ENCODE measurements at regions not wholly inside any gene's neighbourhood (a gene's known extent, or its start where the extent isn't known, plus 50 kb on each side); places are given as distances from the start of the nearest gene placed in this dataset.

GRCh38 chr13:107034236-107034872 lies 466.4 kb upstream of the ARGLU1 start:
- no peak for DNase-seq (ENCODE audit: low read depth)
- H3K4me3 ChIP-seq (ENCODE audit: low read depth, low read length): no peak overlapping the region
- TF ChIP-seq MYC (IDR thresholded peaks at IDR 0.05; ENCODE audit: low read depth, low read length): no peak
- TF ChIP-seq, protein P1, sequence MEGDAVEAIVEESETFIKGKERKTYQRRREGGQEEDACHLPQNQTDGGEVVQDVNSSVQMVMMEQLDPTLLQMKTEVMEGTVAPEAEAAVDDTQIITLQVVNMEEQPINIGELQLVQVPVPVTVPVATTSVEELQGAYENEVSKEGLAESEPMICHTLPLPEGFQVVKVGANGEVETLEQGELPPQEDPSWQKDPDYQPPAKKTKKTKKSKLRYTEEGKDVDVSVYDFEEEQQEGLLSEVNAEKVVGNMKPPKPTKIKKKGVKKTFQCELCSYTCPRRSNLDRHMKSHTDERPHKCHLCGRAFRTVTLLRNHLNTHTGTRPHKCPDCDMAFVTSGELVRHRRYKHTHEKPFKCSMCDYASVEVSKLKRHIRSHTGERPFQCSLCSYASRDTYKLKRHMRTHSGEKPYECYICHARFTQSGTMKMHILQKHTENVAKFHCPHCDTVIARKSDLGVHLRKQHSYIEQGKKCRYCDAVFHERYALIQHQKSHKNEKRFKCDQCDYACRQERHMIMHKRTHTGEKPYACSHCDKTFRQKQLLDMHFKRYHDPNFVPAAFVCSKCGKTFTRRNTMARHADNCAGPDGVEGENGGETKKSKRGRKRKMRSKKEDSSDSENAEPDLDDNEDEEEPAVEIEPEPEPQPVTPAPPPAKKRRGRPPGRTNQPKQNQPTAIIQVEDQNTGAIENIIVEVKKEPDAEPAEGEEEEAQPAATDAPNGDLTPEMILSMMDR (IDR thresholded peaks at IDR 0.05; ENCODE audit: low read depth, low read length): no peak
- TF ChIP-seq POLR2A (IDR thresholded peaks at IDR 0.05; ENCODE audit: extremely low read depth, insufficient read length): no peak
- TF ChIP-seq MAX (IDR thresholded peaks at IDR 0.05; ENCODE audit: low read depth, low read length): no peak

- no peak for TF ChIP-seq MAX (IDR thresholded peaks at IDR 0.05; ENCODE audit: low read depth, low read length)
- TF ChIP-seq, protein P1 (IDR thresholded peaks at IDR 0.05; ENCODE audit: low read depth, low read length): no peak
- no peak for TF ChIP-seq POLR2A (IDR thresholded peaks at IDR 0.05; ENCODE audit: extremely low read depth, insufficient read length)
- no peak for TF ChIP-seq MYC (IDR thresholded peaks at IDR 0.05; ENCODE audit: low read depth, low read length)
- H3K4me3 ChIP-seq (ENCODE audit: low read depth, low read length): no peak overlapping the region
- no peak for DNase-seq (ENCODE audit: low read depth)
Measured at GRCh38 chr13:107031716-107032115, 463.8 kb upstream of the ARGLU1 start.

- TF ChIP-seq, protein P1 (IDR thresholded peaks at IDR 0.05; ENCODE audit: low read depth, low read length): no peak
- TF ChIP-seq MYC (IDR thresholded peaks at IDR 0.05; ENCODE audit: low read depth, low read length) (no peak), MAX (IDR thresholded peaks at IDR 0.05; ENCODE audit: low read depth, low read length) (no peak), POLR2A (IDR thresholded peaks at IDR 0.05; ENCODE audit: extremely low read depth, insufficient read length) (no peak)
- no peak overlapping the region for H3K4me3 ChIP-seq (ENCODE audit: low read depth, low read length)
- no peak for DNase-seq (ENCODE audit: low read depth)
Measured at GRCh38 chr13:107028751-107029150, 460.8 kb upstream of the ARGLU1 start.

- DNase-seq (ENCODE audit: low read depth): no peak
- no peak overlapping the region for H3K4me3 ChIP-seq (ENCODE audit: low read depth, low read length)
- TF ChIP-seq POLR2A (IDR thresholded peaks at IDR 0.05; ENCODE audit: extremely low read depth, insufficient read length): no peak
- TF ChIP-seq MYC (IDR thresholded peaks at IDR 0.05; ENCODE audit: low read depth, low read length): no peak
- no peak for TF ChIP-seq MAX (IDR thresholded peaks at IDR 0.05; ENCODE audit: low read depth, low read length)
- TF ChIP-seq, protein P1 (IDR thresholded peaks at IDR 0.05; ENCODE audit: low read depth, low read length): no peak
Measured at GRCh38 chr13:107025991-107026390, 458.1 kb upstream of the ARGLU1 start.

GRCh38 chr13:107023335-107023734 lies 455.4 kb upstream of the ARGLU1 start:
- H3K4me3 ChIP-seq (ENCODE audit: low read depth, low read length): no peak overlapping the region
- TF ChIP-seq MAX (IDR thresholded peaks at IDR 0.05; ENCODE audit: low read depth, low read length): no peak
- TF ChIP-seq MYC (IDR thresholded peaks at IDR 0.05; ENCODE audit: low read depth, low read length): no peak
- TF ChIP-seq, protein P1 (IDR thresholded peaks at IDR 0.05; ENCODE audit: low read depth, low read length): no peak
- no peak for TF ChIP-seq POLR2A (IDR thresholded peaks at IDR 0.05; ENCODE audit: extremely low read depth, insufficient read length)
- no peak for DNase-seq (ENCODE audit: low read depth)

All from NB4 (cell line).